GM12891 (cell line): ENCODE measurements at regions not wholly inside any gene's neighbourhood (a gene's known extent, or its start where the extent isn't known, plus 50 kb on each side); places are given as distances from the start of the nearest gene placed in this dataset.

Source experiments
- POLR2A ChIP-seq: IDR thresholded peaks from 2 replicates; pipeline ENCODE4 v1.6.1; 2011; ENCODE audit warnings: low read depth, low read length, control low read depth
- POLR2AphosphoS5 ChIP-seq: IDR thresholded peaks from 2 replicates; pipeline ENCODE4 v1.6.1; 2011; ENCODE audit warnings: low read depth, low read length, control low read depth
- SPI1 ChIP-seq: IDR thresholded peaks from 2 replicates; pipeline ENCODE4 v1.6.1; 2011; ENCODE audit warnings: low read depth, low read length, control low read depth
- TAF1 ChIP-seq: IDR thresholded peaks from 2 replicates; pipeline ENCODE4 v1.6.1; 2011; ENCODE audit warnings: low read depth, low read length, control low read depth

- no peak for TF ChIP-seq POLR2A
- no peak for TF ChIP-seq POLR2AphosphoS5
- TF ChIP-seq TAF1, result no peak
- TF ChIP-seq SPI1, result no peak
Measured at GRCh38 chr2:55805686-55806085, 112.0 kb upstream of the PNPT1 start.
